ENCODE measurements at regions not wholly inside any gene's neighbourhood (a gene's known extent, or its start where the extent isn't known, plus 50 kb on each side); places are given as distances from the start of the nearest gene placed in this dataset.

DNA sequence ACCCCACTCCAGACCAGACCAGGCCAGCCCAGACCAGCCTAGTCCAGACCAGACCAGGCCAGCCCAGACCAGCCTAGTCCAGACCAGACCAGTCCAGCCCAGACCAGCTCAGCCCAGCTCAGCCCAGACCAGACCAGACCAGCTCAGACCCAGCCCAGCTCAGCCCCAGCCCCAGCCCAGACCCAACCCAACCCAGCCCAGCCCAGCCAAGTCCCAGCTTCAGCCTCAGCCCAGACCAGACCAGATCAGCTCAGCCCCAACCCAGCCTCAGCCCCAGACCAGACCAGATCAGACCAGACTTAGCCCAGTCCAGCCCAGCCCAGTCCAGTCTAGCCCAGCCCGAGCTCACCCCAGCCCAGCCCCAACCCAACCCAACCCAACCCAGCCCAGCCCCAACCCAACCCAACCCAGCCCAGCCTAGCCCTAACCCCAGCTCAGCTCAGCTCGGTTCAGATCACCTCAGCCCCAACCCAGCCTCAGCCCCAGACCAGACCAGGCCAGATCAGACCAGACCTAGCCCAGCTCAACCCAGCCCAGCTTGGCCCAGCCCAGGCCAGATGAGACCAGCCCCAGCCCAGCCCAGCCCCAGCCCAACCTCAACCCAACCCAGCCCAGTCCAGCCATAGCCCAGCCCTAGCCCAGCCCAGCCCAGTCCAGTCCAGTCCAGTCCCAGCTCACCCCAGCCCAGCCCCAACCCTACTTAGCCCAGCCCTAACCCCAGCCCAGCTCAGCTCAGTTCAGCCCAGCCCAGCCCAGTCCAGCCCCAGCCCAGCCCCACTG lies 204.7 kb downstream of the BCL11B start:
- intact Hi-C loops (cut with micrococcal nuclease), result loop anchor here (10.0 kb wide), 1 partner anchor 317 kb away; no protein-coding TSS in a partner anchor
- no peaks in the 10 kb centered on the region for H3K9me3 Mint-ChIP-seq
- no peak for DNase-seq
- H3K4me3 ChIP-seq (ENCODE audit: low read length), result no peak overlapping the region
- TF ChIP-seq, protein P1, sequence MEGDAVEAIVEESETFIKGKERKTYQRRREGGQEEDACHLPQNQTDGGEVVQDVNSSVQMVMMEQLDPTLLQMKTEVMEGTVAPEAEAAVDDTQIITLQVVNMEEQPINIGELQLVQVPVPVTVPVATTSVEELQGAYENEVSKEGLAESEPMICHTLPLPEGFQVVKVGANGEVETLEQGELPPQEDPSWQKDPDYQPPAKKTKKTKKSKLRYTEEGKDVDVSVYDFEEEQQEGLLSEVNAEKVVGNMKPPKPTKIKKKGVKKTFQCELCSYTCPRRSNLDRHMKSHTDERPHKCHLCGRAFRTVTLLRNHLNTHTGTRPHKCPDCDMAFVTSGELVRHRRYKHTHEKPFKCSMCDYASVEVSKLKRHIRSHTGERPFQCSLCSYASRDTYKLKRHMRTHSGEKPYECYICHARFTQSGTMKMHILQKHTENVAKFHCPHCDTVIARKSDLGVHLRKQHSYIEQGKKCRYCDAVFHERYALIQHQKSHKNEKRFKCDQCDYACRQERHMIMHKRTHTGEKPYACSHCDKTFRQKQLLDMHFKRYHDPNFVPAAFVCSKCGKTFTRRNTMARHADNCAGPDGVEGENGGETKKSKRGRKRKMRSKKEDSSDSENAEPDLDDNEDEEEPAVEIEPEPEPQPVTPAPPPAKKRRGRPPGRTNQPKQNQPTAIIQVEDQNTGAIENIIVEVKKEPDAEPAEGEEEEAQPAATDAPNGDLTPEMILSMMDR (IDR thresholded peaks at IDR 0.05), result no peak
- no peak overlapping the region for H3K27ac ChIP-seq (ENCODE audit: low read length)
- no peaks in the 10 kb centered on the region for H3K4me1 ChIP-seq (ENCODE audit: control insufficient read depth, insufficient read depth, low read length)
- H3K36me3 ChIP-seq (ENCODE audit: control insufficient read depth, insufficient read depth, low read length), result no peaks in the 10 kb centered on the region
- H3K4me1 Mint-ChIP-seq, result no peaks in the 10 kb centered on the region
- no peak overlapping the region for H3K27ac Mint-ChIP-seq
- H3K9me3 ChIP-seq (ENCODE audit: control insufficient read depth, insufficient read depth, low read length), result no peaks in the 10 kb centered on the region
- no peak overlapping the region for H3K4me3 Mint-ChIP-seq
- H3K27me3 Mint-ChIP-seq (ENCODE audit: low read depth in 2 of 2), result no peaks in the 10 kb centered on the region
- no peaks in the 10 kb centered on the region for H3K27me3 ChIP-seq (ENCODE audit: control insufficient read depth, insufficient read depth, low read length)
- WGBS (ENCODE audit: insufficient coverage), result 87% methylated on average over 2 of the region's 2 CpGs
- H3K36me3 Mint-ChIP-seq, result no peaks in the 10 kb centered on the region
- peak in 1 of 3 donors; percentile 21 for ATAC-seq

DNA sequence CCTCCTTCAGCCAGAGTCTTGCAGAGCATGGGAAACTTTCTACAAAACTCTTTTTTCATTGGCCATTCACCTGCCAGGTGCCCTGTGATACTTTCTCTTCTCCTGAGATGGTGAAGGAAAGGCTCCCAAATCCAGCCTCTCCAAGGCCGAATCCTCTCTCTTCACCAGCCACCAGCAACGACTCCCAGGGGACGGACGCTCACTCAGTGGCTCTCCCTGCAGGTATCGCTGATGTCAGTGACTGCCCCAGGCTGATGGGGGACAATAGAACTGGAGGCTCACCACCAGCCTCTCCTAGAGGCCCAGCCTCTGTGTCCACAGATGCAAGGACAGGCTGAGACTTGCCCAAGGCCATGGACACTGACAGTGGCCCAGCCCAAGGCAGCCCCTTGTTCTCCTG lies 204.1 kb downstream of the BCL11B start:
- no peaks in the 10 kb centered on the region for H3K27me3 ChIP-seq (ENCODE audit: control insufficient read depth, insufficient read depth, low read length)
- no peaks in the 10 kb centered on the region for H3K9me3 ChIP-seq (ENCODE audit: control insufficient read depth, insufficient read depth, low read length)
- TF ChIP-seq, protein P1 (IDR thresholded peaks at IDR 0.05), result no peak
- H3K4me1 ChIP-seq (ENCODE audit: control insufficient read depth, insufficient read depth, low read length), result no peaks in the 10 kb centered on the region
- ATAC-seq, result no peak
- H3K4me3 ChIP-seq (ENCODE audit: low read length), result no peak overlapping the region
- H3K4me3 Mint-ChIP-seq, result no peak overlapping the region
- H3K36me3 Mint-ChIP-seq, result no peaks in the 10 kb centered on the region
- H3K27me3 Mint-ChIP-seq (ENCODE audit: low read depth in 2 of 2), result no peaks in the 10 kb centered on the region
- H3K36me3 ChIP-seq (ENCODE audit: control insufficient read depth, insufficient read depth, low read length), result no peaks in the 10 kb centered on the region
- intact Hi-C loops (cut with micrococcal nuclease), result loop anchor here (10.0 kb wide), 1 partner anchor 317 kb away; no protein-coding TSS in a partner anchor
- H3K27ac ChIP-seq (ENCODE audit: low read length), result no peak overlapping the region
- no peak for DNase-seq
- H3K4me1 Mint-ChIP-seq, result no peaks in the 10 kb centered on the region
- no peak overlapping the region for H3K27ac Mint-ChIP-seq
- no peaks in the 10 kb centered on the region for H3K9me3 Mint-ChIP-seq
- 96% methylated on average over 5 of the region's 5 CpGs for WGBS (ENCODE audit: insufficient coverage)

DNA sequence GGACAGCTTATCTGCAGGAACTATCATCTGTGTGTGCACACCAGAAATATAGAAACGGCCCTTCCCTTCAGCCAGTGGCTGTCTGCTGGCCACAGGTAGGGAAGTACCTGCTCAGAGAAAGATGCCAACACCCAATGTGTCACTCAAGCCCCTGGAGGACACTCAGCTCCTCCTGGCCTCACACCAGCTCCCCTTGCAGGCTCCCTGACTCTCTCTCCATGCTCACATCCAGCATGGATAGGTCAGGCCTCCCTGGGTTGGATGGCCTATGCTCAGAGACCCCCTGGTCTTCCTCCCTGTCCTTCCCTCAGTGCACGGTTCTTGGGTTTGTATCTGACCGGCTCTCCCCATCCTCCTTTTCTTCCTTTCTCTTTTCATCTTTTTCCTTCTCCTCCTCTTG lies 202.1 kb downstream of the BCL11B start:
- no peak overlapping the region for H3K27ac Mint-ChIP-seq
- intact Hi-C loops (cut with micrococcal nuclease), result loop anchor here (10.0 kb wide), 1 partner anchor 315 kb away; no protein-coding TSS in a partner anchor
- Histone ChIP-seq H3K27ac (ENCODE audit: low read length) (no peak overlapping the region), H3K4me1 (ENCODE audit: control insufficient read depth, insufficient read depth, low read length) (no peaks in the 10 kb centered on the region), H3K4me3 (ENCODE audit: low read length) (no peak overlapping the region), H3K9me3 (ENCODE audit: control insufficient read depth, insufficient read depth, low read length) (no peaks in the 10 kb centered on the region), H3K27me3 (ENCODE audit: control insufficient read depth, insufficient read depth, low read length) (no peaks in the 10 kb centered on the region), H3K36me3 (ENCODE audit: control insufficient read depth, insufficient read depth, low read length) (no peaks in the 10 kb centered on the region)
- no peak for ATAC-seq
- no peaks in the 10 kb centered on the region for H3K27me3 Mint-ChIP-seq (ENCODE audit: low read depth in 2 of 2)
- WGBS (ENCODE audit: insufficient coverage), result 81% methylated on average over 3 of the region's 3 CpGs
- DNase-seq, result no peak
- H3K36me3 Mint-ChIP-seq, result no peaks in the 10 kb centered on the region
- TF ChIP-seq, protein P1 (IDR thresholded peaks at IDR 0.05), result no peak
- no peaks in the 10 kb centered on the region for H3K9me3 Mint-ChIP-seq
- no peak overlapping the region for H3K4me3 Mint-ChIP-seq
- H3K4me1 Mint-ChIP-seq, result peaks cover 2% of the 10 kb centered on the region in 2 donors

DNA sequence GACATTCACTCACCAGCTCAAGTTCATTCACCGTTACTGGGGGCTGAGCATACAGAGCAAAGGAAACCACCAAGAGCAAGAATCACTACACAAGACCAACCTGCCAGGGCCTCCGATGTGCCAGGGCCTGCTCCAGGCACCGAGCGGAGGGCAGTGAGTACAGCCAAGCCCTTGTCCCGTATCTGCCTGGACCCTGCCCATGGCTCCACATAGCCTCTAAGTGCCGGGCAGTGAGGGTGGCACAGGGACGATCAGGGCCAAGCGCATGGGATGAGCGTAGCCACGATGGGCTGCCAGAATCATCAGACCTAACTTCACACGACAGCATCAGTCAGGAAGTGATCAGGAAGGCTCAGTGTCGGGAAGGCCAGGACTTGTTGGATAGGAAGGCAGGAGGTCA lies 199.6 kb downstream of the BCL11B start:
- Mint-ChIP-seq H3K27me3 (ENCODE audit: low read depth in 2 of 2) (peaks cover 0 to 6% of the 10 kb centered on the region in 2 donors), H3K4me1 (peaks cover 8 to 11% of the 10 kb centered on the region in 2 donors), H3K27ac (no peak overlapping the region), H3K4me3 (no peak overlapping the region), H3K9me3 (no peaks in the 10 kb centered on the region), H3K36me3 (no peaks in the 10 kb centered on the region)
- H3K27me3 ChIP-seq (ENCODE audit: control insufficient read depth, insufficient read depth, low read length), result no peaks in the 10 kb centered on the region
- H3K4me1 ChIP-seq (ENCODE audit: control insufficient read depth, insufficient read depth, low read length), result no peaks in the 10 kb centered on the region
- 92% methylated on average over 12 of the region's 12 CpGs for WGBS (ENCODE audit: insufficient coverage)
- no peak overlapping the region for H3K4me3 ChIP-seq (ENCODE audit: low read length)
- no peak for DNase-seq
- no peaks in the 10 kb centered on the region for H3K36me3 ChIP-seq (ENCODE audit: control insufficient read depth, insufficient read depth, low read length)
- no peaks in the 10 kb centered on the region for H3K9me3 ChIP-seq (ENCODE audit: control insufficient read depth, insufficient read depth, low read length)
- H3K27ac ChIP-seq (ENCODE audit: low read length), result no peak overlapping the region
- intact Hi-C loops (cut with micrococcal nuclease), result no loop called here
- no peak for ATAC-seq
- TF ChIP-seq, protein P1 (IDR thresholded peaks at IDR 0.05), result no peak
